Esophagus muscularis mucosa (tissue), 4 donors: ENCODE measurements at regions not wholly inside any gene's neighbourhood (a gene's known extent, or its start where the extent isn't known, plus 50 kb on each side); places are given as distances from the start of the nearest gene placed in this dataset.

ENCODE experiments used
- DNase-seq: peaks from one replicate; pipeline ENCODE4 v3.0.0-alpha.2; 2017; ENCODE audit errors: extremely low spot score
- H3K27ac ChIP-seq, 4 donors: fragments of 200-600 bp; sonication (generic); replicated peaks in 1 of 4; 1 replicate in 3 of 4; 2 replicates in 1 of 4; pipeline ENCODE4 v1.5.1; 2016 to 2019; ENCODE audit warnings: mild to moderate bottlenecking in 1 of 4
- H3K27me3 ChIP-seq, 4 donors: fragments of 200-600 bp; sonication (generic); one replicate each; pipeline versions ENCODE4 v1.5.1 to v1.6.0; 2016 to 2019
- H3K36me3 ChIP-seq, 4 donors: fragments of 200-600 bp; sonication (generic); one replicate each; pipeline ENCODE4 v1.5.1; 2016 to 2019
- H3K4me1 ChIP-seq, 4 donors: fragments of 200-600 bp; sonication (generic); one replicate each; pipeline ENCODE4 v1.5.1; 2016 to 2019
- H3K4me3 ChIP-seq, 4 donors: fragments of 200-600 bp; sonication (generic); 1 replicate in 2 of 4; 2 replicates in 2 of 4; pipeline ENCODE4 v1.5.1; 2016 to 2019; ENCODE audit warnings: mild to moderate bottlenecking in 4 of 4, moderate library complexity in 1 of 4
- H3K9me3 ChIP-seq, 4 donors: fragments of 200-600 bp; sonication (generic); 1 replicate in 3 of 4; 2 replicates in 1 of 4; pipeline ENCODE4 v1.5.1; 2016 to 2019
- CTCF ChIP-seq, 3 experiments: fragments of 200-600 bp in 2 of 3; fragments of 450-650 bp in 1 of 3; sonication (generic) in 2 of 3; IDR thresholded peaks; one replicate each; pipeline ENCODE4 v1.5.1; 2017 to 2019; ENCODE audit warnings: antibody characterized with exemption in 3 of 3, mild to moderate bottlenecking in 2 of 3, moderate library complexity in 1 of 3
- EP300 ChIP-seq: sonication (generic); formaldehyde crosslinking; IDR thresholded peaks from one replicate; pipeline ENCODE4 v1.6.1; 2017; ENCODE audit warnings: antibody characterized with exemption
- POLR2A ChIP-seq: fragments of 450-650 bp; IDR thresholded peaks from one replicate; pipeline ENCODE4 v1.6.1; 2017; ENCODE audit warnings: antibody characterized with exemption, moderate library complexity, mild to moderate bottlenecking, low read depth
- POLR2AphosphoS5 ChIP-seq, 2 donors: sonication (generic); formaldehyde crosslinking; IDR thresholded peaks; one replicate each; pipeline ENCODE4 v1.6.1; 2017; ENCODE audit warnings: antibody characterized with exemption in 2 of 2
- WGBS: methylation state at CpG from one replicate; pipeline ENCODE4 v1.1.5; 2018; 5-methylcytosine and 5-hydroxymethylcytosine counted together
- intact Hi-C: fragments of 100-400 bp; cut with DNase I; formaldehyde crosslinking; loops from one replicate; pipeline ENCODE4 v1.15.1; 2023

GRCh38 chr10:4677296-4678021, 148.5 kb upstream of the AKR1E2 start:
- no peak for DNase-seq
- Histone ChIP-seq H3K9me3 (no peaks in the 10 kb centered on the region), H3K4me1 (peaks cover 9 to 19% (median 11%) of the 10 kb centered on the region in 4 donors), H3K36me3 (no peaks in the 10 kb centered on the region), H3K27ac (peak overlapping the region; percentile 71 to 79 (median 74)), H3K27me3 (no peaks in the 10 kb centered on the region), H3K4me3 (no peak overlapping the region)
- TF ChIP-seq CTCF (IDR thresholded peaks at IDR 0.05): no peak
- peak; percentile 74 for TF ChIP-seq EP300
- peak; percentile 34 to 78 for TF ChIP-seq POLR2AphosphoS5 (IDR thresholded peaks at IDR 0.05)
- TF ChIP-seq POLR2A: no peak
- WGBS: 50% methylated on average over 5 of the region's 5 CpGs
- intact Hi-C loops: no loop called here

GRCh38 chr10:4676566-4676965, 149.4 kb upstream of the AKR1E2 start:
- peaks cover 9 to 19% (median 11%) of the 10 kb centered on the region in 4 donors for H3K4me1 ChIP-seq
- no peak for TF ChIP-seq CTCF (IDR thresholded peaks at IDR 0.05)
- no peak for TF ChIP-seq POLR2AphosphoS5 (IDR thresholded peaks at IDR 0.05)
- no peak for TF ChIP-seq EP300
- TF ChIP-seq POLR2A: no peak
- no peak overlapping the region for H3K4me3 ChIP-seq
- DNase-seq: no peak
- intact Hi-C loops: no loop called here
- peak overlapping the region; percentile 3 to 75 (median 8) for H3K27ac ChIP-seq
- H3K9me3 ChIP-seq: no peaks in the 10 kb centered on the region
- no peaks in the 10 kb centered on the region for H3K27me3 ChIP-seq
- no peaks in the 10 kb centered on the region for H3K36me3 ChIP-seq
- 97% methylated on average over 3 of the region's 3 CpGs for whole genome bisulfite sequencing

- H3K4me3 ChIP-seq: no peak overlapping the region
- no peaks in the 10 kb centered on the region for H3K9me3 ChIP-seq
- peaks cover 9 to 19% (median 11%) of the 10 kb centered on the region in 4 donors for H3K4me1 ChIP-seq
- no peak for TF ChIP-seq POLR2AphosphoS5 (IDR thresholded peaks at IDR 0.05)
- TF ChIP-seq EP300: no peak
- TF ChIP-seq CTCF (IDR thresholded peaks at IDR 0.05): no peak
- H3K27ac ChIP-seq: peak overlapping the region in 1 of 4 donors; percentile 75
- no peaks in the 10 kb centered on the region for H3K27me3 ChIP-seq
- no peaks in the 10 kb centered on the region for H3K36me3 ChIP-seq
- intact Hi-C loops: no loop called here
- DNase-seq: no peak
Measured at GRCh38 chr10:4675808-4676207, 150.2 kb upstream of the AKR1E2 start.

DNA sequence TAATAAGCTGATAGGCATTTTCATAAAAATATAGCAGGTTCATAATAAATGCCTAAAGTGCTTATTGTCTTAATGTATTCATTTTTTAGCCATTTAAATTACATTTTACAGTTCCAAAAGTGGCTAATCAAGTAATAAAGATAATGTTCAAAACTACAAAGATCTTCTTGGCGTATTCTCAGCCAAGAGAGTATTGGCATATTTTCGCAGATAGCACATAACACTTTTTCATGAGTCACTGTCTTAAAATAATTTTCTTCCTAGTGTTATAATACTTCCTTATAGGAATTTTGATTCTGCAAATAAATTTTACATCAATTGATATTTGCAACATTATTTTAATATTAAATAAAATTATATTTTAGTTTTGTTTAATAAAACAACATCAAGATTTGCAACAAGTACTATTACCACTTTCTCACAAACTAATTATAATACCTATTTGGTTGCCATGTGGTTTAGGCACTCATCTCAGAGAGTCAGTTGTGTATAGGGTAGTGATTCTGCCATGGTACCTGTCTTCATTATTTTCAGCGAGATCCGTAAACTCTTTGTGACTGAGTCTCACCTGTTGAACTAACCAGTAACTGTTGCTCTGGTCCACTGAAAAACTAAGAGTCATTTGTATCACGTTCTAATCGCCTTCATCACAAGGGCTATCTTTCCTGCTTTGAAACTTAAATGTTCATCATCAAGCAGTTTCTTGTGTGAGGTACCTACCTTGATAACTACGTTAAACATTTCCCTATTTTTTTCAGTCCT, 152.5 kb upstream of the AKR1E2 start:
- intact Hi-C loops: no loop called here
- no peaks in the 10 kb centered on the region for H3K27me3 ChIP-seq
- no peaks in the 10 kb centered on the region for H3K9me3 ChIP-seq
- no peak for TF ChIP-seq POLR2A
- TF ChIP-seq POLR2AphosphoS5 (IDR thresholded peaks at IDR 0.05): no peak
- no peak for TF ChIP-seq EP300
- TF ChIP-seq CTCF (IDR thresholded peaks at IDR 0.05): no peak
- no peak overlapping the region for H3K4me3 ChIP-seq
- H3K27ac ChIP-seq: no peak overlapping the region
- H3K4me1 ChIP-seq: peaks cover 5 to 14% (median 8%) of the 10 kb centered on the region in 4 donors
- H3K36me3 ChIP-seq: no peaks in the 10 kb centered on the region
- WGBS: 92% methylated on average over 7 of the region's 7 CpGs
- DNase-seq: no peak
